ENCODE measurements at regions not wholly inside any gene's neighbourhood (a gene's known extent, or its start where the extent isn't known, plus 50 kb on each side); places are given as distances from the start of the nearest gene placed in this dataset.

GRCh38 chr2:221750316-221750715, 178.2 kb upstream of the EPHA4 start (continued):
- TF ChIP-seq MLLT1 (IDR thresholded peaks at IDR 0.05), result no peak
- no peak for TF ChIP-seq ESRRA (IDR thresholded peaks at IDR 0.05; ENCODE audit: borderline replicate concordance, low read depth)
- no peak for TF ChIP-seq MAFK (IDR thresholded peaks at IDR 0.05; ENCODE audit: low read length)
- no peak for TF ChIP-seq SIN3A (IDR thresholded peaks at IDR 0.05; ENCODE audit: borderline replicate concordance in 2 of 2, control insufficient read depth in 1 of 2, low read depth in 2 of 2, low read length in 2 of 2)
- TF ChIP-seq SAFB (IDR thresholded peaks at IDR 0.05; ENCODE audit: borderline replicate concordance, low read depth, low read length), result no peak
- TF ChIP-seq POLR2B (IDR thresholded peaks at IDR 0.05; ENCODE audit: low read depth, partially characterized antibody), result no peak
- TF ChIP-seq, protein P1, sequence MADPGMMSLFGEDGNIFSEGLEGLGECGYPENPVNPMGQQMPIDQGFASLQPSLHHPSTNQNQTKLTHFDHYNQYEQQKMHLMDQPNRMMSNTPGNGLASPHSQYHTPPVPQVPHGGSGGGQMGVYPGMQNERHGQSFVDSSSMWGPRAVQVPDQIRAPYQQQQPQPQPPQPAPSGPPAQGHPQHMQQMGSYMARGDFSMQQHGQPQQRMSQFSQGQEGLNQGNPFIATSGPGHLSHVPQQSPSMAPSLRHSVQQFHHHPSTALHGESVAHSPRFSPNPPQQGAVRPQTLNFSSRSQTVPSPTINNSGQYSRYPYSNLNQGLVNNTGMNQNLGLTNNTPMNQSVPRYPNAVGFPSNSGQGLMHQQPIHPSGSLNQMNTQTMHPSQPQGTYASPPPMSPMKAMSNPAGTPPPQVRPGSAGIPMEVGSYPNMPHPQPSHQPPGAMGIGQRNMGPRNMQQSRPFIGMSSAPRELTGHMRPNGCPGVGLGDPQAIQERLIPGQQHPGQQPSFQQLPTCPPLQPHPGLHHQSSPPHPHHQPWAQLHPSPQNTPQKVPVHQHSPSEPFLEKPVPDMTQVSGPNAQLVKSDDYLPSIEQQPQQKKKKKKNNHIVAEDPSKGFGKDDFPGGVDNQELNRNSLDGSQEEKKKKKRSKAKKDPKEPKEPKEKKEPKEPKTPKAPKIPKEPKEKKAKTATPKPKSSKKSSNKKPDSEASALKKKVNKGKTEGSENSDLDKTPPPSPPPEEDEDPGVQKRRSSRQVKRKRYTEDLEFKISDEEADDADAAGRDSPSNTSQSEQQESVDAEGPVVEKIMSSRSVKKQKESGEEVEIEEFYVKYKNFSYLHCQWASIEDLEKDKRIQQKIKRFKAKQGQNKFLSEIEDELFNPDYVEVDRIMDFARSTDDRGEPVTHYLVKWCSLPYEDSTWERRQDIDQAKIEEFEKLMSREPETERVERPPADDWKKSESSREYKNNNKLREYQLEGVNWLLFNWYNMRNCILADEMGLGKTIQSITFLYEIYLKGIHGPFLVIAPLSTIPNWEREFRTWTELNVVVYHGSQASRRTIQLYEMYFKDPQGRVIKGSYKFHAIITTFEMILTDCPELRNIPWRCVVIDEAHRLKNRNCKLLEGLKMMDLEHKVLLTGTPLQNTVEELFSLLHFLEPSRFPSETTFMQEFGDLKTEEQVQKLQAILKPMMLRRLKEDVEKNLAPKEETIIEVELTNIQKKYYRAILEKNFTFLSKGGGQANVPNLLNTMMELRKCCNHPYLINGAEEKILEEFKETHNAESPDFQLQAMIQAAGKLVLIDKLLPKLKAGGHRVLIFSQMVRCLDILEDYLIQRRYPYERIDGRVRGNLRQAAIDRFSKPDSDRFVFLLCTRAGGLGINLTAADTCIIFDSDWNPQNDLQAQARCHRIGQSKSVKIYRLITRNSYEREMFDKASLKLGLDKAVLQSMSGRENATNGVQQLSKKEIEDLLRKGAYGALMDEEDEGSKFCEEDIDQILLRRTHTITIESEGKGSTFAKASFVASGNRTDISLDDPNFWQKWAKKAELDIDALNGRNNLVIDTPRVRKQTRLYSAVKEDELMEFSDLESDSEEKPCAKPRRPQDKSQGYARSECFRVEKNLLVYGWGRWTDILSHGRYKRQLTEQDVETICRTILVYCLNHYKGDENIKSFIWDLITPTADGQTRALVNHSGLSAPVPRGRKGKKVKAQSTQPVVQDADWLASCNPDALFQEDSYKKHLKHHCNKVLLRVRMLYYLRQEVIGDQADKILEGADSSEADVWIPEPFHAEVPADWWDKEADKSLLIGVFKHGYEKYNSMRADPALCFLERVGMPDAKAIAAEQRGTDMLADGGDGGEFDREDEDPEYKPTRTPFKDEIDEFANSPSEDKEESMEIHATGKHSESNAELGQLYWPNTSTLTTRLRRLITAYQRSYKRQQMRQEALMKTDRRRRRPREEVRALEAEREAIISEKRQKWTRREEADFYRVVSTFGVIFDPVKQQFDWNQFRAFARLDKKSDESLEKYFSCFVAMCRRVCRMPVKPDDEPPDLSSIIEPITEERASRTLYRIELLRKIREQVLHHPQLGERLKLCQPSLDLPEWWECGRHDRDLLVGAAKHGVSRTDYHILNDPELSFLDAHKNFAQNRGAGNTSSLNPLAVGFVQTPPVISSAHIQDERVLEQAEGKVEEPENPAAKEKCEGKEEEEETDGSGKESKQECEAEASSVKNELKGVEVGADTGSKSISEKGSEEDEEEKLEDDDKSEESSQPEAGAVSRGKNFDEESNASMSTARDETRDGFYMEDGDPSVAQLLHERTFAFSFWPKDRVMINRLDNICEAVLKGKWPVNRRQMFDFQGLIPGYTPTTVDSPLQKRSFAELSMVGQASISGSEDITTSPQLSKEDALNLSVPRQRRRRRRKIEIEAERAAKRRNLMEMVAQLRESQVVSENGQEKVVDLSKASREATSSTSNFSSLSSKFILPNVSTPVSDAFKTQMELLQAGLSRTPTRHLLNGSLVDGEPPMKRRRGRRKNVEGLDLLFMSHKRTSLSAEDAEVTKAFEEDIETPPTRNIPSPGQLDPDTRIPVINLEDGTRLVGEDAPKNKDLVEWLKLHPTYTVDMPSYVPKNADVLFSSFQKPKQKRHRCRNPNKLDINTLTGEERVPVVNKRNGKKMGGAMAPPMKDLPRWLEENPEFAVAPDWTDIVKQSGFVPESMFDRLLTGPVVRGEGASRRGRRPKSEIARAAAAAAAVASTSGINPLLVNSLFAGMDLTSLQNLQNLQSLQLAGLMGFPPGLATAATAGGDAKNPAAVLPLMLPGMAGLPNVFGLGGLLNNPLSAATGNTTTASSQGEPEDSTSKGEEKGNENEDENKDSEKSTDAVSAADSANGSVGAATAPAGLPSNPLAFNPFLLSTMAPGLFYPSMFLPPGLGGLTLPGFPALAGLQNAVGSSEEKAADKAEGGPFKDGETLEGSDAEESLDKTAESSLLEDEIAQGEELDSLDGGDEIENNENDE (IDR thresholded peaks at IDR 0.05; ENCODE audit: low read depth, low read length), result no peak
- TF ChIP-seq POLR2A (conservative IDR thresholded peaks at IDR 0.05), result no peak

All from K562 (cell line).